ENCODE measurements at regions not wholly inside any gene's neighbourhood (a gene's known extent, or its start where the extent isn't known, plus 50 kb on each side); places are given as distances from the start of the nearest gene placed in this dataset.

GRCh38 chr21:18191139-18191538, 53.5 kb upstream of the CHODL start:
- no peak for TF ChIP-seq CTCF (IDR thresholded peaks at IDR 0.05)
- Mint-ChIP-seq H3K36me3 (ENCODE audit: low read depth) (no peaks in the 10 kb centered on the region), H3K27me3 (no peaks in the 10 kb centered on the region), H3K4me1 (no peaks in the 10 kb centered on the region), H3K27ac (no peak overlapping the region), H3K9me3 (peaks cover 10% of the 10 kb centered on the region), H3K4me3 (no peak overlapping the region)
- intact Hi-C loops (cut with micrococcal nuclease): no loop called here
- ChIA-PET POLR2A (no interaction called here), CTCF (no interaction called here)
- ATAC-seq (ENCODE audit: low read depth) (no peak), DNase-seq (no peak)

- CTCF ChIA-PET: no interaction called here
- TF ChIP-seq CTCF (IDR thresholded peaks at IDR 0.05): no peak
- intact Hi-C loops (cut with micrococcal nuclease): no loop called here
- H3K36me3 Mint-ChIP-seq (ENCODE audit: low read depth): no peaks in the 10 kb centered on the region
- H3K4me3 Mint-ChIP-seq: no peak overlapping the region
- no peak overlapping the region for H3K27ac Mint-ChIP-seq
- POLR2A ChIA-PET: no interaction called here
- no peaks in the 10 kb centered on the region for H3K4me1 Mint-ChIP-seq
- H3K9me3 Mint-ChIP-seq: peaks cover 2% of the 10 kb centered on the region
- ATAC-seq (ENCODE audit: low read depth): no peak
- no peak for DNase-seq
- H3K27me3 Mint-ChIP-seq: no peaks in the 10 kb centered on the region
Measured at GRCh38 chr21:18178509-18178908, 66.1 kb upstream of the CHODL start.

- Mint-ChIP-seq H3K9me3 (peaks cover 10% of the 10 kb centered on the region), H3K4me1 (no peaks in the 10 kb centered on the region), H3K36me3 (ENCODE audit: low read depth) (no peaks in the 10 kb centered on the region), H3K4me3 (no peak overlapping the region), H3K27me3 (no peaks in the 10 kb centered on the region), H3K27ac (no peak overlapping the region)
- no peak for ATAC-seq (ENCODE audit: low read depth)
- DNase-seq: no peak
- no peak for TF ChIP-seq CTCF (IDR thresholded peaks at IDR 0.05)
- POLR2A ChIA-PET: no interaction called here
- intact Hi-C loops (cut with micrococcal nuclease): no loop called here
- CTCF ChIA-PET: no interaction called here
Measured at GRCh38 chr21:18174370-18174769, 70.3 kb upstream of the CHODL start.

- H3K4me1 Mint-ChIP-seq: no peaks in the 10 kb centered on the region
- peaks cover 8% of the 10 kb centered on the region for H3K9me3 Mint-ChIP-seq
- no peaks in the 10 kb centered on the region for H3K36me3 Mint-ChIP-seq (ENCODE audit: low read depth)
- DNase-seq: no peak
- no peak for TF ChIP-seq CTCF (IDR thresholded peaks at IDR 0.05)
- ATAC-seq (ENCODE audit: low read depth): no peak
- no peaks in the 10 kb centered on the region for H3K27me3 Mint-ChIP-seq
- ChIA-PET CTCF (no interaction called here), POLR2A (no interaction called here)
- H3K27ac Mint-ChIP-seq: no peak overlapping the region
- no peak overlapping the region for H3K4me3 Mint-ChIP-seq
- intact Hi-C loops (cut with micrococcal nuclease): no loop called here
Measured at GRCh38 chr21:18170829-18171228, 73.8 kb upstream of the CHODL start.

GRCh38 chr21:18170221-18170620, 74.4 kb upstream of the CHODL start:
- H3K9me3 Mint-ChIP-seq: peaks cover 8% of the 10 kb centered on the region
- no peak for TF ChIP-seq CTCF (IDR thresholded peaks at IDR 0.05)
- intact Hi-C loops (cut with micrococcal nuclease): no loop called here
- no peak for DNase-seq
- no peak overlapping the region for H3K4me3 Mint-ChIP-seq
- CTCF ChIA-PET: no interaction called here
- H3K36me3 Mint-ChIP-seq (ENCODE audit: low read depth): no peaks in the 10 kb centered on the region
- H3K27ac Mint-ChIP-seq: no peak overlapping the region
- H3K27me3 Mint-ChIP-seq: no peaks in the 10 kb centered on the region
- ATAC-seq (ENCODE audit: low read depth): no peak
- H3K4me1 Mint-ChIP-seq: no peaks in the 10 kb centered on the region
- POLR2A ChIA-PET: no interaction called here
